ENCODE measurements at regions not wholly inside any gene's neighbourhood (a gene's known extent, or its start where the extent isn't known, plus 50 kb on each side); places are given as distances from the start of the nearest gene placed in this dataset.

- H3K9ac ChIP-seq, result no peak overlapping the region
- H3K27me3 ChIP-seq (ENCODE audit: control insufficient read depth, insufficient read depth, low read length), result no peaks in the 10 kb centered on the region
- no peak overlapping the region for H2AFZ ChIP-seq
- no peak overlapping the region for H3K27ac ChIP-seq
- H3K4me2 ChIP-seq (ENCODE audit: low read length), result no peak overlapping the region
- H3K4me3 ChIP-seq (ENCODE audit: low read depth, low read length), result no peak overlapping the region
- no peaks in the 10 kb centered on the region for H3K4me1 ChIP-seq
- H3K36me3 ChIP-seq (ENCODE audit: control insufficient read depth, insufficient read depth, low read length), result no peaks in the 10 kb centered on the region
- no peaks in the 10 kb centered on the region for H3K9me3 ChIP-seq (ENCODE audit: control insufficient read depth, low read length)
- H3K79me2 ChIP-seq, result no peaks in the 10 kb centered on the region
- no peak for TF ChIP-seq CTCF (IDR thresholded peaks at IDR 0.05)
These were observed 1152.2 kb upstream of the SPRY2 start for GRCh38 chr13:81493144-81493543.

GRCh38 chr13:81492449-81492848 lies 1151.5 kb upstream of the SPRY2 start:
- Histone ChIP-seq H3K79me2 (no peaks in the 10 kb centered on the region), H3K9ac (no peak overlapping the region), H3K27ac (no peak overlapping the region), H3K9me3 (ENCODE audit: control insufficient read depth, low read length) (no peaks in the 10 kb centered on the region), H3K4me2 (ENCODE audit: low read length) (no peak overlapping the region), H3K4me3 (ENCODE audit: low read depth, low read length) (no peak overlapping the region), H3K4me1 (no peaks in the 10 kb centered on the region), H3K36me3 (ENCODE audit: control insufficient read depth, insufficient read depth, low read length) (no peaks in the 10 kb centered on the region), H2AFZ (no peak overlapping the region), H3K27me3 (ENCODE audit: control insufficient read depth, insufficient read depth, low read length) (no peaks in the 10 kb centered on the region)
- TF ChIP-seq CTCF (IDR thresholded peaks at IDR 0.05), result no peak

- no peak overlapping the region for H3K4me3 ChIP-seq (ENCODE audit: low read depth, low read length)
- no peak overlapping the region for H3K27ac ChIP-seq
- H3K4me1 ChIP-seq, result no peaks in the 10 kb centered on the region
- H3K4me2 ChIP-seq (ENCODE audit: low read length), result no peak overlapping the region
- H3K9me3 ChIP-seq (ENCODE audit: control insufficient read depth, low read length), result no peaks in the 10 kb centered on the region
- no peak for TF ChIP-seq CTCF (IDR thresholded peaks at IDR 0.05)
- H3K36me3 ChIP-seq (ENCODE audit: control insufficient read depth, insufficient read depth, low read length), result no peaks in the 10 kb centered on the region
- no peaks in the 10 kb centered on the region for H3K79me2 ChIP-seq
- no peaks in the 10 kb centered on the region for H3K27me3 ChIP-seq (ENCODE audit: control insufficient read depth, insufficient read depth, low read length)
- no peak overlapping the region for H2AFZ ChIP-seq
- H3K9ac ChIP-seq, result no peak overlapping the region
These were observed 1147.1 kb upstream of the SPRY2 start for GRCh38 chr13:81488021-81488420.

GRCh38 chr13:81487151-81487550 lies 1146.2 kb upstream of the SPRY2 start:
- Histone ChIP-seq H3K27ac (no peak overlapping the region), H3K4me3 (ENCODE audit: low read depth, low read length) (no peak overlapping the region), H3K9ac (no peak overlapping the region), H3K4me2 (ENCODE audit: low read length) (no peak overlapping the region), H3K27me3 (ENCODE audit: control insufficient read depth, insufficient read depth, low read length) (no peaks in the 10 kb centered on the region), H3K9me3 (ENCODE audit: control insufficient read depth, low read length) (no peaks in the 10 kb centered on the region), H3K79me2 (no peaks in the 10 kb centered on the region), H3K36me3 (ENCODE audit: control insufficient read depth, insufficient read depth, low read length) (no peaks in the 10 kb centered on the region), H2AFZ (no peak overlapping the region), H3K4me1 (no peaks in the 10 kb centered on the region)
- no peak for TF ChIP-seq CTCF (IDR thresholded peaks at IDR 0.05)

GRCh38 chr13:81480634-81481033 lies 1139.7 kb upstream of the SPRY2 start:
- no peak for TF ChIP-seq CTCF (IDR thresholded peaks at IDR 0.05)
- Histone ChIP-seq H3K9me3 (ENCODE audit: control insufficient read depth, low read length) (no peaks in the 10 kb centered on the region), H3K4me3 (ENCODE audit: low read depth, low read length) (no peak overlapping the region), H3K36me3 (ENCODE audit: control insufficient read depth, insufficient read depth, low read length) (no peaks in the 10 kb centered on the region), H3K27ac (no peak overlapping the region), H3K9ac (no peak overlapping the region), H3K4me2 (ENCODE audit: low read length) (no peak overlapping the region), H3K4me1 (no peaks in the 10 kb centered on the region), H3K27me3 (ENCODE audit: control insufficient read depth, insufficient read depth, low read length) (no peaks in the 10 kb centered on the region), H2AFZ (no peak overlapping the region), H3K79me2 (no peaks in the 10 kb centered on the region)
